ENCODE measurements at regions not wholly inside any gene's neighbourhood (a gene's known extent, or its start where the extent isn't known, plus 50 kb on each side); places are given as distances from the start of the nearest gene placed in this dataset.

DNA sequence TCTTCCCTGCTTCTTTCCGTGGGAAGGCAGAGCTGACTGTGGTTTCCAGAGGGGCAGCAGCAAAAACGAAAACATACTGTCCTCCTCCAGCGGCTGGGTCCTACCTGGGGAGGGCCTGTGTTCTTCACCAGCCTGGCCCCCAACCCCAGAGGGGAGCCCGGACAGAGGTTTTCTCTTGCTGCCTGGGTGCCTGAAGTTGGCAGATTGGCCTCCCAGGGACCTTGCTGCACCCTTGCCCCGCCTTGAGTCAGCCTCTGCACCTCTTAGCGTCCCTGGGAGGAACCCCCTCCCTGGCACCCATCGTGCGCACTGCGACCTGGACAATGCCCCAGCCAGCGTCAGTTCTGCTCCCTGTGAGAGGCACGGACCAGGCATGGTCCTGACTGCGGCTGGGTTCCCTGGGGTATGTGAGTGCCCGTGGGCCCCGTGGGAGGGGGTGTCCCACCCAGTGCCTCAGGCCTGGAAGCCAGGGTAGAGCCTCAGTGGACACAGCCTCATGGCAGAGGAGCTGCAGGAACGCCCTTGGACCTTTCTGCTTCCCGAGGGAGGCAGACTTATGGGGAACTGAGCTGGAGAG, 56.8 kb upstream of the PRR23E start:
- DNase-seq (ENCODE audit: low read depth): no peak

DNA sequence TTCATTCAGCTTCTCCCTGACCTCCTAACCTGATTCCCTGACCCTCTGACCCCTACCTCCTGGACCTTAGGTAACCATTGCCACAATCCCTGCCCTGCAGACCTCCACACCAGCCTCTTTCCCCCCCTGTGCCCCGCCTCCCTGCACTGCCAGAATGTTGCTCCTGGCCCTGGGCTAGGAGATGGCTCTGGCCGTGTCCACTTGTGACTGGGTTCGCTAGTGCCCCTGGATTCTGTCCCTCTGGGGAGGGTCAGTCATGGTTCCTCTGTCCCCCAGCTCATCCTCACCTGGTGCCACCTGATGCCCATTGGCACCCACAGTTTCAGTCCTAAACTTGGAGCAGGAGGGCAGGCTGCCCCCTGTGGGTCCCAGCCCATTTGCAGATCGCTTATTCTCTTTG, 56.2 kb upstream of the PRR23E start:
- no peak for DNase-seq (ENCODE audit: low read depth)

DNA sequence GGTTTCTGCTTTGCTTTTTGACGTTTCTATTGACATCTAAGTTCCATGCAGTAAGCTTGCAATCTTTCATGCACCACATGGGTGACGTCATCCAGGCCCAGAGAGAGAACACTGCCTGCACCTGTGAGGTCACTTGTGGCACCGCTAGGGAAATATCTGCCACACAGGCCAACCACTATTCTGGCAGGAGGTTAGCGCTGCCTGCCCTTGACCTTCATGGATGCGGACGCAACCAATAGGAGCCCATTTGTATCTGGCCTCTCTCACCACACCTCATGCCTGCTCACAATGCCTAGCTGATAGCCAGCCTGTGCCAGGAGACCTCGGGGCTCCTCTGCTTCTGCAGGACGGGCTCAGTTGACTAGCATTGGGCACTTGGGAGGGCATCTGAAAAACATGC, 55.8 kb upstream of the PRR23E start:
- DNase-seq (ENCODE audit: low read depth): no peak

DNA sequence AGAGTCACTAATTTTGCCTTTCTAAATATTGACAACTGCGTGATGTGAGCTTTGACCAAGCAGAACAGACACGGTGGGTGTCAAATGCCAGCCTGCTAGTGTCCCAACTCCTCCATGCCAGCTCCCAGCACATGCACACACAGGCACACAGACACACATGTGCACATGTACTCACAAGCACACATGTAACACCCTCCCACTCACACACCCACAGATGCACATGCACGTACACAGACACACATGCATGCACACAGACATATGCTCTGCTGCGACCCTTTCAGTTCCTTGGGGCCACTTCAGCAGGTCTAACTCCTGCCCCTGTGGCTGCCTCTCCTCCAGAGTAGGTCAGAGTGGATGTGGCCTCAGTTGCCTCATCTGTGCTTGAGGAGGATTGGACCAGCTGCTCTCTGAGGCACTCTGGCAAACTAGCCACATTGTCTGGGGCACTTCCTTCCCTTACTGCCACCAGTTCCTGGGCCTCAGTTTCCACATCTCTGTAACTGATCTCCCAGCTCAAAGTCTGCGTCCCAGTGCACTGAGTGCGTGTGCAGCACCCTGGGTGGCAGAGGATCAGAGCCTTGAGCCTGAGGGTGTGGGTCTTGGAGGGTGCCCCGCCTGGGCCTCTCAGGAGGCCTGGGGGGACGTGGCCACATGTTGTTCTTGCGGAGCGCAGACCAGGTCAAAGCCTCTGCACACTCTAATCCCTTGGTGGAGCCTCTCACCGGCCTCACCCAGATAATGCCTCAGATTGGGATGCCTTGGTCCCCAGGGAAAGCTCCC, 55.0 kb upstream of the PRR23E start:
- no peak for DNase-seq (ENCODE audit: low read depth)

DNA sequence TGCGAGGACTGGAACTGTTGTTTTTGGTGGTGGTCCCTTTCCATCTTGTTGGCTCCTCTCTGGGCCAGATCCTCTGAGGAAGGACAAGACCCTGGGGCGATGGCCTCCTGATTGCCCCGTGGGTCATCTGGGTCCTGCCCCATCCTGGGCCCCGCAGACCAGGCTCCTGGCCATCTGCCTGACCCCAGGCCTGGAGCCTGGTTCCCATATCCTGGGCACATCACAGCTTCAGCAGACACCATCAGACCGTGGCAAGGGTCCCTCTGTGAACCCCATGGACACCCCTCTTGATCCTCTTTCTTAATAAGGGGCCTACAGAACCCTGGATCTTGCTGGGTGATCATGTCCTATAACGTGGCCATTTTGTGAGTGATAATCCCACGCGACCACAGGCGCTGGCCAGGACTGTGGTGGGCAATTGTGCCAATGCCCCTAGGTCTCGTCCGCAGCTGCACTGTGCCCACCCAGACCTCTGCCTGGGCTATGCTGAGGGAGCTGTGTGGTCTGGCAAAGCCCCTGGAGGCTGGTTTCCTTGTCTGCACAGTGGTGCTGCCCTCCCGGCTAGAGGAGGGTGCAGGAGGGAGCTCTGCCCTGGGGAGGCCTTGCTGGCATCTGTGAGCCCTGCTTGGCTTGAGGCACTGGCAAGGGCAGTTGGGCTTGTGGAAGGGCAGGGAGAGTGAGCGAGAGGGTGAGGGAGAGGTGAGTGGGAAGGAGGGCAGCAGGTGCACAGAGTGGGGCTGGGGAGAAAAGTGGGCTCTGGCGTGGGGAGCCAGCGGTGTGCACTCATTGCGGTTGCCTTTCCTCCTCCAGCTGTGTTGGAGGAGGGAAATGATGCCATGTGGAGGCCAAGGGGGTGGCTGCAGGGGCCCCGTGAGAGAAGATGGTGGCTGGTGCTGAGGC, 53.1 kb upstream of the PRR23E start:
- no peak for DNase-seq (ENCODE audit: low read depth)

DNA sequence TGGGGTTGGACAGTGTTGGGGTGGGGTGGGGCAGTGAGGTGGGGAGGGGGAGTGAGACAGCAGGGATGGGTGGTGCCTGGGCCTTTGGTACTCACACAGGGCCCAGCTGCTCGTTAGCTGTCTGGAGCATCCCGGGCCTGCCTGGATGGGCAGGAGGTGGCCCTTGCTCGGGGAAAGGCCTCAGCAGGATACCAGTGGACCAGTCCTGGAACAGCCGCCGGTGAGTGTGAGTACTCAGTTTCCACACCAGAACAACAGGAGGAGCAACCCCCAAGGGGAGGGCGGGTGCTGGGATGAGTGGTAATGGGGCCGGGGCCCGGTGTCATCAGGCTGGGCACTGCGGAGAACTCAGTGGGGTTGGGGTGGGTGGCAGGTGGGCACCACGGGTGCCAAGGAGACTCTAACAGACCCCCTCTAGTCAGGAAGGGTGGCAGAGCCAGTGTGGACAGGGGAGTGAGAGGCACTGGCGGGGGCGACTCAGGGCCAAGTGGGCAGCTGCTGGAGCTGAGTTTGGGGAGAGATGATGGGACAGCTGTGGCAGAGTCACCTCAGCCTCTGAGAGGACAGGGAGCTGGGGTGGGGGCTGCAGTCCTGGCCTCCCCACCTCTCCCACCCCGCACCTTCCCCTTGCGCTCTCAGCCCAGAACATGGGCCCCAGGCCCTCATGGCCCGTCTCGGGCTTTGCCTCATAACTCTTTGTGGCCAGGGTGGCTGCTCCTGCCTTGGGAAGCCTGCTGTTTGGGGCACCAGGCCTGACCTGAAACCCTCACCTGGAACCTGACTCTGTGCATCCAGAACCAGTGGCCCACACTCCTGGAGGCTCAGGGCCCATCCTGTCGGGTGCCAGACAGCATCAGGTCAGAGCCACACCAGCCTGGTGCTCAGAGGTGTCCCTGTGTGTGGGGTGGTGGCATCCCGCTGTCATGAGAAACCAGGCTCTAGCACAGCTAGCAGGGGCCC, 52.1 kb upstream of the PRR23E start:
- DNase-seq (ENCODE audit: low read depth): no peak

DNA sequence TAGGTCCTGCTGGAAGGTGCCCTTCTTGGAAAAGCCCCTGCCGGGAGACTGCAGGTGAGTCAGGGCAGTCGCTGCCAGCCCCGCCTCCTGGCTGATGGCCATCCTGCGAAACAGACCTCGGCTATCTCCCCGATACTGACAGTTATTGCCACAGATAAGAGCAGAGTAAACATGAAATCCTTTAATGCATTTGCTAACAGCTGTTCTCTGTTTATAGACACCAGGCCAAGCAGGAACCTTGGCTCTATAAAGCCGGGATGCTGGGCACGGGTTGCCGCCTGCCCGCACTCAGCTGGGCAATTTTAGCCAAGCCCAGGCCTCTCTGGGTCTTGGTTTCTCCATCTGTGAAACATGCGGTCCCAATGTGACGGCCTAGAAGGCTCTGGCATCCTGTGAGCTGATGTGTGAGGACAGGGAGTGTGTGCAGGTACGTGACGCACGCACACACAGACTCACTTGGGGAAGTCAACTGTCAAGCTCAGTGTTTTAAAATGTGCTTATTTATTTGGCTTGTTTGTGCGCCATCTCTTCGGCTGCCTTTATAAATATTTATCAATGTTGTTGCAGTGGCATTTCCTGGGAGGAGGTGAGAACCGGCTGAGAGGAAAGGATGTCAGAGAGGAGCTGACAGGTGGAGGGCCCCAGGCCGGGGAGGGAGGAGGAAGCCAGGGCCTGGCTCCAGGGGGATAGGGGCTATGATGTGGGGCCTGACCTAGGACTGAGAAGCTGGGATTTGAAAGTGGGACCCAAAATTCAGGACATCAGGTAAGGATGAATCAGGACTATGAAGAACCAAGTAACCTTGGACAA, 50.8 kb upstream of the PRR23E start:
- DNase-seq (ENCODE audit: low read depth): no peak

Measured in iris pigment epithelial cell (primary cell).